GM23338 (cell line): ENCODE measurements at regions not wholly inside any gene's neighbourhood (a gene's known extent, or its start where the extent isn't known, plus 50 kb on each side); places are given as distances from the start of the nearest gene placed in this dataset.

ENCODE experiments used
- ATAC-seq: fragments of 200-7000 bp; cut with Tn5 transposase; 3 replicates; pipeline ENCODE4 v1.9.1; 2020
- DNase-seq: peaks from one replicate; pipeline ENCODE4 v3.0.0-alpha.2; 2015; ENCODE audit warnings: low spot score
- H2AFZ ChIP-seq: fragments of 200-600 bp; sonication (generic); 2 replicates; pipeline ENCODE4 v1.8.0; 2016; ENCODE audit warnings: antibody characterized with exemption, mild to moderate bottlenecking, moderate library complexity
- H3F3A ChIP-seq: fragments of 200-600 bp; sonication (generic); replicated peaks from 2 replicates; pipeline ENCODE4 v1.8.0; 2017; ENCODE audit warnings: antibody characterized with exemption, mixed run types, low read depth
- H3K27ac ChIP-seq: fragments of 200-600 bp; sonication (generic); 2 replicates; pipeline ENCODE4 v1.6.1; 2016; ENCODE audit warnings: low read depth
- H3K27me3 ChIP-seq: fragments of 200-600 bp; sonication (generic); 2 replicates; pipeline ENCODE4 v1.8.0; 2016; ENCODE audit warnings: mild to moderate bottlenecking, mixed run types, moderate library complexity; ENCODE audit not compliant: insufficient read depth
- H3K36me3 ChIP-seq: fragments of 200-600 bp; sonication (generic); 2 replicates; pipeline ENCODE4 v1.8.0; 2016; ENCODE audit warnings: mild to moderate bottlenecking; ENCODE audit not compliant: insufficient read depth
- H3K4me1 ChIP-seq: fragments of 200-600 bp; sonication (generic); 2 replicates; pipeline ENCODE4 v1.8.0; 2016; ENCODE audit warnings: mild to moderate bottlenecking, moderate library complexity; ENCODE audit not compliant: insufficient read depth
- H3K4me2 ChIP-seq: fragments of 200-600 bp; sonication (generic); 2 replicates; pipeline ENCODE4 v1.7.1; 2017; ENCODE audit warnings: mixed run types
- H3K4me3 ChIP-seq: fragments of 200-600 bp; sonication (generic); 2 replicates; pipeline ENCODE4 v1.6.1; 2016; ENCODE audit warnings: mixed run types
- H3K79me2 ChIP-seq: fragments of 200-600 bp; sonication (generic); replicated peaks from 2 replicates; pipeline ENCODE4 v1.8.0; 2017; ENCODE audit warnings: mild to moderate bottlenecking; ENCODE audit not compliant: insufficient read depth
- H3K9me2 ChIP-seq: fragments of 200-600 bp; sonication (generic); 2 replicates; pipeline ENCODE4 v1.8.0; 2017; ENCODE audit not compliant: insufficient read depth
- H4K20me1 ChIP-seq: fragments of 200-600 bp; sonication (generic); replicated peaks from 2 replicates; pipeline ENCODE4 v1.8.0; 2017; ENCODE audit warnings: mild to moderate bottlenecking; ENCODE audit not compliant: insufficient read depth
- H3K27ac Mint-ChIP-seq: 2 replicates; pipeline ENCODE4 v1.8.0; 2020; ENCODE audit warnings: inconsistent platforms, mild to moderate bottlenecking, moderate library complexity, mixed read lengths
- H3K27me3 Mint-ChIP-seq: 3 replicates; pipeline ENCODE4 v1.8.0; 2022; ENCODE audit warnings: low read depth, mild to moderate bottlenecking, moderate library complexity, mixed read lengths, inconsistent platforms; ENCODE audit not compliant: insufficient read depth, poor library complexity
- H3K36me3 Mint-ChIP-seq: 3 replicates; pipeline ENCODE4 v1.8.0; 2021; ENCODE audit warnings: low read depth, mild to moderate bottlenecking, inconsistent platforms, moderate library complexity, mixed read lengths
- H3K4me1 Mint-ChIP-seq: 3 replicates; pipeline ENCODE4 v1.8.0; 2020; ENCODE audit warnings: mild to moderate bottlenecking, inconsistent platforms, mixed read lengths
- H3K4me3 Mint-ChIP-seq: 3 replicates; pipeline ENCODE4 v1.8.0; 2021; ENCODE audit warnings: moderate library complexity, mild to moderate bottlenecking, inconsistent platforms, mixed read lengths
- H3K9me3 Mint-ChIP-seq: 3 replicates; pipeline ENCODE4 v1.8.0; 2020; ENCODE audit warnings: moderate library complexity, mild to moderate bottlenecking, inconsistent platforms, mixed read lengths
- CREB1 ChIP-seq: fragments of 250-450 bp; sonication (Bioruptor Pico); IDR thresholded peaks from 2 replicates; pipeline ENCODE4 v1.5.0; 2020; ENCODE audit warnings: low read depth, mild to moderate bottlenecking, moderate library complexity
- EZH2 ChIP-seq: fragments of 200-600 bp; sonication (generic); IDR thresholded peaks from one replicate; pipeline ENCODE4 v1.8.0; 2017; ENCODE audit warnings: antibody characterized with exemption, mild to moderate bottlenecking, low read depth; ENCODE audit not compliant: unreplicated experiment
- EZH2phosphoT487 ChIP-seq: fragments of 200-600 bp; sonication (generic); IDR thresholded peaks from one replicate; pipeline ENCODE4 v1.8.1; 2018; ENCODE audit warnings: antibody characterized with exemption; ENCODE audit not compliant: unreplicated experiment
- JUNB ChIP-seq: IDR thresholded peaks from one replicate; pipeline ENCODE4 v1.6.1; 2016; ENCODE audit warnings: antibody characterized with exemption; ENCODE audit not compliant: unreplicated experiment
- NANOG ChIP-seq: IDR thresholded peaks from 2 replicates; pipeline ENCODE4 v1.6.1; 2016; ENCODE audit warnings: antibody characterized with exemption, borderline replicate concordance
- POLR2AphosphoS5 ChIP-seq: IDR thresholded peaks from 2 replicates; pipeline ENCODE4 v1.6.1; 2016; ENCODE audit warnings: antibody characterized with exemption, low read depth
- STAT1 ChIP-seq: IDR thresholded peaks from one replicate; pipeline ENCODE4 v1.6.1; 2016; ENCODE audit warnings: antibody characterized with exemption; ENCODE audit not compliant: unreplicated experiment
- ZNF114 ChIP-seq: fragments of 250-450 bp; sonication (Bioruptor Pico); IDR thresholded peaks from 2 replicates; pipeline ENCODE4 v1.5.0; 2020; ENCODE audit warnings: mild to moderate bottlenecking, moderate library complexity
- ZNF331 ChIP-seq: fragments of 250-450 bp; sonication (Bioruptor Pico); IDR thresholded peaks from 2 replicates; pipeline ENCODE4 v1.5.0; 2020; ENCODE audit warnings: low read depth, mild to moderate bottlenecking, moderate library complexity
- TF ChIP-seq, protein P1 (sequence below), 2 experiments: fragments of 200-600 bp in 1 of 2; sonication (generic) in 1 of 2; conservative IDR thresholded peaks; 2 replicates each; pipeline versions ENCODE4 v1.5.1 to v1.6.1; 2016 to 2017; ENCODE audit warnings: antibody characterized with exemption in 2 of 2, low read depth in 2 of 2, mild to moderate bottlenecking in 2 of 2, moderate library complexity in 1 of 2
- TF ChIP-seq, protein P2 (sequence below): IDR thresholded peaks from one replicate; pipeline ENCODE4 v1.6.1; 2018; ENCODE audit warnings: antibody characterized with exemption; ENCODE audit not compliant: unreplicated experiment
- TF ChIP-seq, protein P3 (sequence below): IDR thresholded peaks from 2 replicates; pipeline ENCODE4 v1.6.1; 2016; ENCODE audit warnings: antibody characterized with exemption
- TF ChIP-seq, protein P4 (sequence below): fragments of 250-450 bp; sonication (Bioruptor Pico); IDR thresholded peaks from 2 replicates; pipeline ENCODE4 v1.5.0; 2020; ENCODE audit warnings: mild to moderate bottlenecking, moderate library complexity

DNA sequence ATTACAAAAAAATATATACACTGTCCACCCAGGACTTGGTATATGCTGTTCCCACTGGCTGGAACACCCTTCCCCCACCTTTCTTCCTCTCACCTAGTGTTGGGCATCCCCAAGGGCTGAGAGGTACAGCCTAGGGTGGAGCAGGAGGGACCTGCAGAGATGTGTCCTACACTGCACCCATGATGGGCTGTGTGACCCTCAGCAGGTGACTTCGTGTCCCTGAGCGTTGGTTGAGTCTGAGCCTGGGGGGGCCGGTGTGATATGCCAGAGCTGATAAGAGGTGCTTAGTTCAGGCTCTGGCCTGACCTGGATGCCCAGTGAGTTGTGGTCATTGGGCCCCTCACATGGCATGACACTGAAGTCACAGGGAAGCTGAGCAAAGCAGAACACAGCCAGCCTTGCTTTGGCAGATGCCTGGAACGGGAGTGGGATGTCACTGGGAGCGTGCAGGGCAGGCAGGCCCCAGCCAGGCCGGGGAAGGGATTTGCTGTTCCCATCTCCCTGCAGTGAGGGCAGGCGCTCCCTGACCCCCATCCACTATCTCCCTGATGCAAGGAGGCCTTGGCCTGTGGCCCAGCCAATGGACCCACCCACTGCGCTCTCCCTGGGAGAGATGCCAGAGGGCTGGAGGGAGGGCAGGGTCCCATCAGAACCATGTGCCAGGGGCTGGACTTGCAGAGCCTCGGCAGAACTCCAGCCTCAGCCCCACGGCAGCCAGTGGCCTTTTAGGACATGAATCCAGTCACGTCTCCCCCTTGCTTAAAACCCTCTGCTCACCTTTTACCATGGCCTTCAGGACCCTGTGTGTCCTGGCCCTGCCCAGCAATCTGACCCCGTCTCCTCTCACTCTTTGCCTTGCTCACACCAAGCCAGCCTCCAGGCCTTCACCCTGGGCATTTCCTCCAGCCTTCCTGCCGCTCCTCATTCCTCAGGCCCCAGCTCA, 138.9 kb downstream of the MN1 start:
- no peak overlapping the region for H3K4me3 Mint-ChIP-seq
- Histone ChIP-seq H3K4me3 (no peak overlapping the region), H3K4me1 (peaks cover 6% of the 10 kb centered on the region; the same call in 1 of the 2 replicates), H3K36me3 (no peaks in the 10 kb centered on the region), H3K4me2 (no peak overlapping the region), H3K27me3 (no peaks in the 10 kb centered on the region), H4K20me1 (no peaks in the 10 kb centered on the region), H2AFZ (no peak overlapping the region), H3F3A (no peaks in the 10 kb centered on the region), H3K9me2 (no peaks in the 10 kb centered on the region), H3K27ac (no peak overlapping the region), H3K79me2 (no peaks in the 10 kb centered on the region)
- TF ChIP-seq EZH2 = no peak
- no peak for TF ChIP-seq ZNF331
- no peak for TF ChIP-seq ZNF114 (CRISPR knock-in tag)
- TF ChIP-seq EZH2phosphoT487 = no peak
- TF ChIP-seq CREB1 (CRISPR knock-in tag) = no peak
- TF ChIP-seq, protein P1, sequence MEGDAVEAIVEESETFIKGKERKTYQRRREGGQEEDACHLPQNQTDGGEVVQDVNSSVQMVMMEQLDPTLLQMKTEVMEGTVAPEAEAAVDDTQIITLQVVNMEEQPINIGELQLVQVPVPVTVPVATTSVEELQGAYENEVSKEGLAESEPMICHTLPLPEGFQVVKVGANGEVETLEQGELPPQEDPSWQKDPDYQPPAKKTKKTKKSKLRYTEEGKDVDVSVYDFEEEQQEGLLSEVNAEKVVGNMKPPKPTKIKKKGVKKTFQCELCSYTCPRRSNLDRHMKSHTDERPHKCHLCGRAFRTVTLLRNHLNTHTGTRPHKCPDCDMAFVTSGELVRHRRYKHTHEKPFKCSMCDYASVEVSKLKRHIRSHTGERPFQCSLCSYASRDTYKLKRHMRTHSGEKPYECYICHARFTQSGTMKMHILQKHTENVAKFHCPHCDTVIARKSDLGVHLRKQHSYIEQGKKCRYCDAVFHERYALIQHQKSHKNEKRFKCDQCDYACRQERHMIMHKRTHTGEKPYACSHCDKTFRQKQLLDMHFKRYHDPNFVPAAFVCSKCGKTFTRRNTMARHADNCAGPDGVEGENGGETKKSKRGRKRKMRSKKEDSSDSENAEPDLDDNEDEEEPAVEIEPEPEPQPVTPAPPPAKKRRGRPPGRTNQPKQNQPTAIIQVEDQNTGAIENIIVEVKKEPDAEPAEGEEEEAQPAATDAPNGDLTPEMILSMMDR (conservative IDR thresholded peaks at IDR 0.05; ENCODE audit: low read depth in 2 of 2) = no peak
- TF ChIP-seq POLR2AphosphoS5 = no peak
- TF ChIP-seq, protein P2, sequence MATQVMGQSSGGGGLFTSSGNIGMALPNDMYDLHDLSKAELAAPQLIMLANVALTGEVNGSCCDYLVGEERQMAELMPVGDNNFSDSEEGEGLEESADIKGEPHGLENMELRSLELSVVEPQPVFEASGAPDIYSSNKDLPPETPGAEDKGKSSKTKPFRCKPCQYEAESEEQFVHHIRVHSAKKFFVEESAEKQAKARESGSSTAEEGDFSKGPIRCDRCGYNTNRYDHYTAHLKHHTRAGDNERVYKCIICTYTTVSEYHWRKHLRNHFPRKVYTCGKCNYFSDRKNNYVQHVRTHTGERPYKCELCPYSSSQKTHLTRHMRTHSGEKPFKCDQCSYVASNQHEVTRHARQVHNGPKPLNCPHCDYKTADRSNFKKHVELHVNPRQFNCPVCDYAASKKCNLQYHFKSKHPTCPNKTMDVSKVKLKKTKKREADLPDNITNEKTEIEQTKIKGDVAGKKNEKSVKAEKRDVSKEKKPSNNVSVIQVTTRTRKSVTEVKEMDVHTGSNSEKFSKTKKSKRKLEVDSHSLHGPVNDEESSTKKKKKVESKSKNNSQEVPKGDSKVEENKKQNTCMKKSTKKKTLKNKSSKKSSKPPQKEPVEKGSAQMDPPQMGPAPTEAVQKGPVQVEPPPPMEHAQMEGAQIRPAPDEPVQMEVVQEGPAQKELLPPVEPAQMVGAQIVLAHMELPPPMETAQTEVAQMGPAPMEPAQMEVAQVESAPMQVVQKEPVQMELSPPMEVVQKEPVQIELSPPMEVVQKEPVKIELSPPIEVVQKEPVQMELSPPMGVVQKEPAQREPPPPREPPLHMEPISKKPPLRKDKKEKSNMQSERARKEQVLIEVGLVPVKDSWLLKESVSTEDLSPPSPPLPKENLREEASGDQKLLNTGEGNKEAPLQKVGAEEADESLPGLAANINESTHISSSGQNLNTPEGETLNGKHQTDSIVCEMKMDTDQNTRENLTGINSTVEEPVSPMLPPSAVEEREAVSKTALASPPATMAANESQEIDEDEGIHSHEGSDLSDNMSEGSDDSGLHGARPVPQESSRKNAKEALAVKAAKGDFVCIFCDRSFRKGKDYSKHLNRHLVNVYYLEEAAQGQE = no peak
- no peak for TF ChIP-seq STAT1
- TF ChIP-seq NANOG = no peak
- TF ChIP-seq, protein P3, sequence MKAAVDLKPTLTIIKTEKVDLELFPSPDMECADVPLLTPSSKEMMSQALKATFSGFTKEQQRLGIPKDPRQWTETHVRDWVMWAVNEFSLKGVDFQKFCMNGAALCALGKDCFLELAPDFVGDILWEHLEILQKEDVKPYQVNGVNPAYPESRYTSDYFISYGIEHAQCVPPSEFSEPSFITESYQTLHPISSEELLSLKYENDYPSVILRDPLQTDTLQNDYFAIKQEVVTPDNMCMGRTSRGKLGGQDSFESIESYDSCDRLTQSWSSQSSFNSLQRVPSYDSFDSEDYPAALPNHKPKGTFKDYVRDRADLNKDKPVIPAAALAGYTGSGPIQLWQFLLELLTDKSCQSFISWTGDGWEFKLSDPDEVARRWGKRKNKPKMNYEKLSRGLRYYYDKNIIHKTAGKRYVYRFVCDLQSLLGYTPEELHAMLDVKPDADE = no peak
- TF ChIP-seq JUNB = no peak
- TF ChIP-seq, protein P4, sequence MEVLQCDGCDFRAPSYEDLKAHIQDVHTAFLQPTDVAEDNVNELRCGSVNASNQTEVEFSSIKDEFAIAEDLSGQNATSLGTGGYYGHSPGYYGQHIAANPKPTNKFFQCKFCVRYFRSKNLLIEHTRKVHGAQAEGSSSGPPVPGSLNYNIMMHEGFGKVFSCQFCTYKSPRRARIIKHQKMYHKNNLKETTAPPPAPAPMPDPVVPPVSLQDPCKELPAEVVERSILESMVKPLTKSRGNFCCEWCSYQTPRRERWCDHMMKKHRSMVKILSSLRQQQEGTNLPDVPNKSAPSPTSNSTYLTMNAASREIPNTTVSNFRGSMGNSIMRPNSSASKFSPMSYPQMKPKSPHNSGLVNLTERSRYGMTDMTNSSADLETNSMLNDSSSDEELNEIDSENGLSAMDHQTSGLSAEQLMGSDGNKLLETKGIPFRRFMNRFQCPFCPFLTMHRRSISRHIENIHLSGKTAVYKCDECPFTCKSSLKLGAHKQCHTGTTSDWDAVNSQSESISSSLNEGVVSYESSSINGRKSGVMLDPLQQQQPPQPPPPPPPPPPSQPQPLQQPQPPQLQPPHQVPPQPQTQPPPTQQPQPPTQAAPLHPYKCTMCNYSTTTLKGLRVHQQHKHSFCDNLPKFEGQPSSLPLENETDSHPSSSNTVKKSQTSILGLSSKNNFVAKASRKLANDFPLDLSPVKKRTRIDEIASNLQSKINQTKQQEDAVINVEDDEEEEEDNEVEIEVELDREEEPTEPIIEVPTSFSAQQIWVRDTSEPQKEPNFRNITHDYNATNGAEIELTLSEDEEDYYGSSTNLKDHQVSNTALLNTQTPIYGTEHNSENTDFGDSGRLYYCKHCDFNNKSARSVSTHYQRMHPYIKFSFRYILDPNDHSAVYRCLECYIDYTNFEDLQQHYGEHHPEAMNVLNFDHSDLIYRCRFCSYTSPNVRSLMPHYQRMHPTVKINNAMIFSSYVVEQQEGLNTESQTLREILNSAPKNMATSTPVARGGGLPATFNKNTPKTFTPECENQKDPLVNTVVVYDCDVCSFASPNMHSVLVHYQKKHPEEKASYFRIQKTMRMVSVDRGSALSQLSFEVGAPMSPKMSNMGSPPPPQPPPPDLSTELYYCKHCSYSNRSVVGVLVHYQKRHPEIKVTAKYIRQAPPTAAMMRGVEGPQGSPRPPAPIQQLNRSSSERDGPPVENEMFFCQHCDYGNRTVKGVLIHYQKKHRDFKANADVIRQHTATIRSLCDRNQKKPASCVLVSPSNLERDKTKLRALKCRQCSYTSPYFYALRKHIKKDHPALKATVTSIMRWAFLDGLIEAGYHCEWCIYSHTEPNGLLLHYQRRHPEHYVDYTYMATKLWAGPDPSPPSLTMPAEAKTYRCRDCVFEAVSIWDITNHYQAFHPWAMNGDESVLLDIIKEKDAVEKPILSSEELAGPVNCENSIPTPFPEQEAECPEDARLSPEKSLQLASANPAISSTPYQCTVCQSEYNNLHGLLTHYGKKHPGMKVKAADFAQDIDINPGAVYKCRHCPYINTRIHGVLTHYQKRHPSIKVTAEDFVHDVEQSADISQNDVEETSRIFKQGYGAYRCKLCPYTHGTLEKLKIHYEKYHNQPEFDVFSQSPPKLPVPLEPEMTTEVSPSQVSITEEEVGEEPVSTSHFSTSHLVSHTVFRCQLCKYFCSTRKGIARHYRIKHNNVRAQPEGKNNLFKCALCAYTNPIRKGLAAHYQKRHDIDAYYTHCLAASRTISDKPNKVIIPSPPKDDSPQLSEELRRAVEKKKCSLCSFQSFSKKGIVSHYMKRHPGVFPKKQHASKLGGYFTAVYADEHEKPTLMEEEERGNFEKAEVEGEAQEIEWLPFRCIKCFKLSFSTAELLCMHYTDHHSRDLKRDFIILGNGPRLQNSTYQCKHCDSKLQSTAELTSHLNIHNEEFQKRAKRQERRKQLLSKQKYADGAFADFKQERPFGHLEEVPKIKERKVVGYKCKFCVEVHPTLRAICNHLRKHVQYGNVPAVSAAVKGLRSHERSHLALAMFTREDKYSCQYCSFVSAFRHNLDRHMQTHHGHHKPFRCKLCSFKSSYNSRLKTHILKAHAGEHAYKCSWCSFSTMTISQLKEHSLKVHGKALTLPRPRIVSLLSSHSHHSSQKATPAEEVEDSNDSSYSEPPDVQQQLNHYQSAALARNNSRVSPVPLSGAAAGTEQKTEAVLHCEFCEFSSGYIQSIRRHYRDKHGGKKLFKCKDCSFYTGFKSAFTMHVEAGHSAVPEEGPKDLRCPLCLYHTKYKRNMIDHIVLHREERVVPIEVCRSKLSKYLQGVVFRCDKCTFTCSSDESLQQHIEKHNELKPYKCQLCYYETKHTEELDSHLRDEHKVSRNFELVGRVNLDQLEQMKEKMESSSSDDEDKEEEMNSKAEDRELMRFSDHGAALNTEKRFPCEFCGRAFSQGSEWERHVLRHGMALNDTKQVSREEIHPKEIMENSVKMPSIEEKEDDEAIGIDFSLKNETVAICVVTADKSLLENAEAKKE (CRISPR knock-in tag) = no peak
- ATAC-seq (peak; percentile 33; the same call in 2 of the 3 replicates), DNase-seq (no peak)
- peaks cover 13% of the 10 kb centered on the region; the same call in 2 of the 3 replicates for H3K36me3 Mint-ChIP-seq
- H3K9me3 Mint-ChIP-seq = peaks cover 13% of the 10 kb centered on the region
- peaks cover 16% of the 10 kb centered on the region for H3K4me1 Mint-ChIP-seq
- H3K27me3 Mint-ChIP-seq = peaks cover 9% of the 10 kb centered on the region
- H3K27ac Mint-ChIP-seq = no peak overlapping the region
